Right lobe of liver (tissue), 6 donors: ENCODE measurements at regions not wholly inside any gene's neighbourhood (a gene's known extent, or its start where the extent isn't known, plus 50 kb on each side); places are given as distances from the start of the nearest gene placed in this dataset.

Experiments used
- ATAC-seq, 4 donors: fragments of 200-7000 bp; cut with Tn5 transposase; one replicate each; pipeline ENCODE4 v1.9.1; 2020; ENCODE audit warnings: mild to moderate bottlenecking in 4 of 4, moderate library complexity in 4 of 4
- DNase-seq, 3 donors: peaks; one replicate each; pipeline ENCODE4 v3.0.0-alpha.2; 2020
- H3K27ac ChIP-seq, 3 donors: fragments of 200-600 bp; one replicate each; pipeline ENCODE4 v1.8.0; 2022
- H3K27me3 ChIP-seq, 2 donors: fragments of 200-600 bp; one replicate each; pipeline ENCODE4 v1.8.0; 2022
- H3K36me3 ChIP-seq, 4 donors: fragments of 200-600 bp; sonication (generic) in 1 of 4; one replicate each; pipeline versions ENCODE4 v1.5.1 to v1.8.0; 2017 to 2022; ENCODE audit warnings: control low read depth in 1 of 4
- H3K4me1 ChIP-seq, 4 donors: fragments of 200-600 bp; sonication (generic) in 1 of 4; one replicate each; pipeline versions ENCODE4 v1.5.1 to v1.8.0; 2017 to 2022; ENCODE audit warnings: control low read depth in 1 of 4
- H3K4me3 ChIP-seq, 3 donors: fragments of 200-600 bp; one replicate each; pipeline ENCODE4 v1.8.0; 2022
- H3K9me3 ChIP-seq, 4 donors: fragments of 200-600 bp; sonication (generic) in 1 of 4; one replicate each; pipeline versions ENCODE4 v1.5.1 to v1.8.0; 2017 to 2022; ENCODE audit warnings: control low read depth in 1 of 4
- CTCF ChIP-seq, 4 donors: fragments of 200-600 bp in 3 of 4; fragments of 450-650 bp in 1 of 4; IDR thresholded peaks; one replicate each; pipeline versions ENCODE4 v1.5.1 to v1.8.0; 2016 to 2022; ENCODE audit warnings: antibody characterized with exemption in 4 of 4, mild to moderate bottlenecking in 2 of 4
- POLR2A ChIP-seq: fragments of 450-650 bp; IDR thresholded peaks from one replicate; pipeline ENCODE4 v1.6.1; 2017; ENCODE audit warnings: antibody characterized with exemption, mild to moderate bottlenecking
- WGBS: methylation state at CpG from one replicate; pipeline ENCODE4 v1.1.6; 2018; ENCODE audit warnings: low coverage, low lambda C conversion rate; ENCODE audit not compliant: insufficient coverage; ENCODE audit errors: missing lambda C conversion rate; 5-methylcytosine and 5-hydroxymethylcytosine counted together
- intact Hi-C, 2 donors: fragments of 100-400 bp; cut with DNase I; formaldehyde crosslinking; loops; one replicate each; pipeline versions ENCODE4 v1.11.2 to v1.14.1; 2022
- donor health status: DM: no; HTN: yes; CAD: no.
- donor health status: DM: no; HTN: no; CAD: no.
- donor health status: DM: no; HTN: no; CAD: no.
- donor health status: DM: no; HTN: yes; CAD: no.
- donor health status: DM: no; HTN: yes; CAD: no.

GRCh38 chr11:104594228-104594958 is 303.9 kb downstream of the CASP12 start:
- no peak overlapping the region for H3K27ac ChIP-seq
- TF ChIP-seq POLR2A (no peak), CTCF (IDR thresholded peaks at IDR 0.05) (no peak)
- intact Hi-C loops: no loop called here
- 81% methylated on average over 2 of the region's 2 CpGs for WGBS
- no peaks in the 10 kb centered on the region for H3K9me3 ChIP-seq
- H3K4me1 ChIP-seq: no peaks in the 10 kb centered on the region
- ATAC-seq (no peak), DNase-seq (no peak)
- H3K27me3 ChIP-seq: no peaks in the 10 kb centered on the region
- H3K36me3 ChIP-seq: no peaks in the 10 kb centered on the region
- no peak overlapping the region for H3K4me3 ChIP-seq

- TF ChIP-seq POLR2A: no peak
- TF ChIP-seq CTCF (IDR thresholded peaks at IDR 0.05): no peak
- Histone ChIP-seq H3K9me3 (no peaks in the 10 kb centered on the region), H3K27me3 (no peaks in the 10 kb centered on the region), H3K27ac (no peak overlapping the region), H3K4me1 (no peaks in the 10 kb centered on the region), H3K4me3 (no peak overlapping the region), H3K36me3 (no peaks in the 10 kb centered on the region)
- no peak for DNase-seq
- ATAC-seq: no peak
- WGBS: 42% methylated on average over 1 of the region's 1 CpG
- intact Hi-C loops: no loop called here
Observed at GRCh38 chr11:104588970-104589369, 309.3 kb downstream of the CASP12 start.

GRCh38 chr11:104588446-104588845 is 309.8 kb downstream of the CASP12 start:
- intact Hi-C loops: no loop called here
- no peak overlapping the region for H3K4me3 ChIP-seq
- no peaks in the 10 kb centered on the region for H3K27me3 ChIP-seq
- TF ChIP-seq CTCF (IDR thresholded peaks at IDR 0.05): no peak
- TF ChIP-seq POLR2A: no peak
- no peaks in the 10 kb centered on the region for H3K36me3 ChIP-seq
- no peak for DNase-seq
- H3K27ac ChIP-seq: no peak overlapping the region
- no peak for ATAC-seq
- no peaks in the 10 kb centered on the region for H3K9me3 ChIP-seq
- 75% methylated on average over 2 of the region's 2 CpGs for WGBS
- H3K4me1 ChIP-seq: no peaks in the 10 kb centered on the region

GRCh38 chr11:104584823-104585222 is 313.4 kb downstream of the CASP12 start:
- 25% methylated on average over 2 of the region's 2 CpGs for WGBS
- no peaks in the 10 kb centered on the region for H3K27me3 ChIP-seq
- TF ChIP-seq CTCF (IDR thresholded peaks at IDR 0.05): no peak
- no peak for TF ChIP-seq POLR2A
- no peaks in the 10 kb centered on the region for H3K9me3 ChIP-seq
- no peaks in the 10 kb centered on the region for H3K4me1 ChIP-seq
- H3K27ac ChIP-seq: no peak overlapping the region
- no peak for ATAC-seq
- intact Hi-C loops: no loop called here
- DNase-seq: no peak
- no peak overlapping the region for H3K4me3 ChIP-seq
- no peaks in the 10 kb centered on the region for H3K36me3 ChIP-seq
